Forelimb muscle (tissue), 1 donor: ENCODE measurements at regions not wholly inside any gene's neighbourhood (a gene's known extent, or its start where the extent isn't known, plus 50 kb on each side); places are given as distances from the start of the nearest gene placed in this dataset.

Source experiments
- DNase-seq: peaks from one replicate; pipeline ENCODE4 v3.0.0-alpha.2; 2013; ENCODE audit warnings: low read depth

GRCh38 chr9:135252980-135253304 lies 165.5 kb downstream of the OLFM1 start:
- DNase-seq: no peak

GRCh38 chr9:135253305-135254004 lies 166.0 kb downstream of the OLFM1 start:
- DNase-seq: no peak

GRCh38 chr9:135254176-135255032 lies 166.9 kb downstream of the OLFM1 start:
- no peak for DNase-seq

GRCh38 chr9:135255033-135255840 lies 167.8 kb downstream of the OLFM1 start:
- DNase-seq: no peak

GRCh38 chr9:135255841-135256580 lies 168.5 kb downstream of the OLFM1 start:
- DNase-seq: no peak

GRCh38 chr9:135256581-135257354 lies 169.3 kb downstream of the OLFM1 start:
- DNase-seq: no peak

GRCh38 chr9:135258461-135258860 lies 171.0 kb downstream of the OLFM1 start:
- no peak for DNase-seq

- no peak for DNase-seq
These were observed 171.8 kb downstream of the OLFM1 start for GRCh38 chr9:135259273-135259672.

GRCh38 chr9:135260221-135261180 lies 173.0 kb downstream of the OLFM1 start:
- no peak for DNase-seq

- DNase-seq: no peak
These were observed 174.8 kb downstream of the OLFM1 start for GRCh38 chr9:135262248-135262647.

GRCh38 chr9:135263511-135263910 lies 176.0 kb downstream of the OLFM1 start:
- no peak for DNase-seq

GRCh38 chr9:135265931-135266330 lies 178.5 kb downstream of the OLFM1 start:
- no peak for DNase-seq

- DNase-seq: no peak
These were observed 179.8 kb downstream of the OLFM1 start for GRCh38 chr9:135267191-135267809.

GRCh38 chr9:135268031-135268430 lies 180.6 kb downstream of the OLFM1 start:
- no peak for DNase-seq

GRCh38 chr9:135268981-135269380 lies 181.5 kb downstream of the OLFM1 start:
- no peak for DNase-seq

- no peak for DNase-seq
These were observed 182.7 kb downstream of the OLFM1 start for GRCh38 chr9:135269912-135270830.

- DNase-seq: no peak
These were observed 184.0 kb downstream of the OLFM1 start for GRCh38 chr9:135271425-135271824.

GRCh38 chr9:135272608-135273007 lies 185.1 kb downstream of the OLFM1 start:
- no peak for DNase-seq
